ENCODE measurements at regions not wholly inside any gene's neighbourhood (a gene's known extent, or its start where the extent isn't known, plus 50 kb on each side); places are given as distances from the start of the nearest gene placed in this dataset.
A peak's percentile ranks its signal among the peaks of the same experiment; 100 is the strongest.

- POLR2A ChIA-PET = no interaction called here
- no TSS peak for BruUV-seq (replicated peaks)
These were observed 65.8 kb upstream of the PWP1 start for GRCh38 chr12:107619831-107620230.

GRCh38 chr12:107622001-107622400 is 63.6 kb upstream of the PWP1 start:
- intact Hi-C loops (cut with micrococcal nuclease; ENCODE audit: unreplicated experiment) = no loop called here
- no peak overlapping the region for H3K4me3 ChIP-seq (ENCODE audit: low read depth, low read length, poor library complexity, severe bottlenecking)
- ChIA-PET CTCF (ENCODE audit: unreplicated experiment) (interaction anchor here (0.6 kb wide), 1 partner anchor 84 kb away, joined by 5 read pairs; no protein-coding TSS in a partner anchor), POLR2A (no interaction called here)
- H4K20me1 ChIP-seq (ENCODE audit: insufficient read depth, low read length) = no peaks in the 10 kb centered on the region
- H2AFZ ChIP-seq (ENCODE audit: low read length) = no peak overlapping the region
- no peaks in the 10 kb centered on the region for H3K36me3 ChIP-seq (ENCODE audit: insufficient read depth, low read length)
- H3K4me2 ChIP-seq (ENCODE audit: low read length) = no peak overlapping the region
- no TSS peak for BruUV-seq (replicated peaks)
- peaks cover 10% of the 10 kb centered on the region for H3K9me3 ChIP-seq (ENCODE audit: low read length)
- H3K9me2 ChIP-seq (ENCODE audit: insufficient read depth, low read length) = no peaks in the 10 kb centered on the region
- H3K27ac ChIP-seq (ENCODE audit: low read depth, low read length, poor library complexity, severe bottlenecking) = no peak overlapping the region
- TF ChIP-seq CTCF (conservative IDR thresholded peaks at IDR 0.05; ENCODE audit: low read length) (peak; percentile 74), EZH2phosphoT487 (IDR thresholded peaks at IDR 0.05; ENCODE audit: borderline replicate concordance, low read depth, low read length) (no peak)
- no peaks in the 10 kb centered on the region for H3K79me2 ChIP-seq (ENCODE audit: insufficient read depth, low read depth, low read length)
- H3K4me1 ChIP-seq (ENCODE audit: insufficient read depth, low read length, poor library complexity, severe bottlenecking) = no peaks in the 10 kb centered on the region
- DNase-seq (ENCODE audit: low spot score) = peak; percentile 21

More at GRCh38 chr12:107619831-107620230, 65.8 kb upstream of the PWP1 start:
- TF ChIP-seq EZH2phosphoT487 (IDR thresholded peaks at IDR 0.05; ENCODE audit: borderline replicate concordance, low read depth, low read length) (no peak), CTCF (conservative IDR thresholded peaks at IDR 0.05; ENCODE audit: low read length) (no peak)
- no peaks in the 10 kb centered on the region for H3K79me2 ChIP-seq (ENCODE audit: insufficient read depth, low read depth, low read length)
- H2AFZ ChIP-seq (ENCODE audit: low read length) = no peak overlapping the region
- no peaks in the 10 kb centered on the region for H3K36me3 ChIP-seq (ENCODE audit: insufficient read depth, low read length)
- no peak overlapping the region for H3K27ac ChIP-seq (ENCODE audit: low read depth, low read length, poor library complexity, severe bottlenecking)
- no peaks in the 10 kb centered on the region for H4K20me1 ChIP-seq (ENCODE audit: insufficient read depth, low read length)
- CTCF ChIA-PET (ENCODE audit: unreplicated experiment) = no interaction called here
- H3K4me2 ChIP-seq (ENCODE audit: low read length) = no peak overlapping the region
- no peak for DNase-seq (ENCODE audit: low spot score)
- intact Hi-C loops (cut with micrococcal nuclease; ENCODE audit: unreplicated experiment) = no loop called here
- H3K9me2 ChIP-seq (ENCODE audit: insufficient read depth, low read length) = no peaks in the 10 kb centered on the region
- H3K9me3 ChIP-seq (ENCODE audit: low read length) = peaks cover 5% of the 10 kb centered on the region
- no peaks in the 10 kb centered on the region for H3K4me1 ChIP-seq (ENCODE audit: insufficient read depth, low read length, poor library complexity, severe bottlenecking)
- no peak overlapping the region for H3K4me3 ChIP-seq (ENCODE audit: low read depth, low read length, poor library complexity, severe bottlenecking)

GRCh38 chr12:107624493-107624892 is 61.1 kb upstream of the PWP1 start:
- no peaks in the 10 kb centered on the region for H3K36me3 ChIP-seq (ENCODE audit: insufficient read depth, low read length)
- H3K9me2 ChIP-seq (ENCODE audit: insufficient read depth, low read length) = no peaks in the 10 kb centered on the region
- ChIA-PET POLR2A (no interaction called here), CTCF (ENCODE audit: unreplicated experiment) (no interaction called here)
- intact Hi-C loops (cut with micrococcal nuclease; ENCODE audit: unreplicated experiment) = no loop called here
- no peak overlapping the region for H2AFZ ChIP-seq (ENCODE audit: low read length)
- H3K9me3 ChIP-seq (ENCODE audit: low read length) = peaks cover 10% of the 10 kb centered on the region
- BruUV-seq (replicated peaks) = no TSS peak
- H4K20me1 ChIP-seq (ENCODE audit: insufficient read depth, low read length) = no peaks in the 10 kb centered on the region
- no peaks in the 10 kb centered on the region for H3K4me1 ChIP-seq (ENCODE audit: insufficient read depth, low read length, poor library complexity, severe bottlenecking)
- H3K79me2 ChIP-seq (ENCODE audit: insufficient read depth, low read depth, low read length) = no peaks in the 10 kb centered on the region
- H3K4me2 ChIP-seq (ENCODE audit: low read length) = no peak overlapping the region
- DNase-seq (ENCODE audit: low spot score) = no peak
- H3K4me3 ChIP-seq (ENCODE audit: low read depth, low read length, poor library complexity, severe bottlenecking) = no peak overlapping the region
- H3K27ac ChIP-seq (ENCODE audit: low read depth, low read length, poor library complexity, severe bottlenecking) = no peak overlapping the region
- TF ChIP-seq CTCF (conservative IDR thresholded peaks at IDR 0.05; ENCODE audit: low read length) = no peak
